GOT3 (cell line): ENCODE measurements at regions not wholly inside any gene's neighbourhood (a gene's known extent, or its start where the extent isn't known, plus 50 kb on each side); places are given as distances from the start of the nearest gene placed in this dataset.
"Not testable (repeated sequence)": the region's sequence is repeated elsewhere in the genome, so short reads cannot be mapped to it uniquely, and the experiment has no call there.

Experiments
- DNase-seq: peaks from one replicate; lab custom pipeline; 2025; ENCODE audit warnings: mixed read lengths; lab: John Stamatoyannopoulos, UW

DNA sequence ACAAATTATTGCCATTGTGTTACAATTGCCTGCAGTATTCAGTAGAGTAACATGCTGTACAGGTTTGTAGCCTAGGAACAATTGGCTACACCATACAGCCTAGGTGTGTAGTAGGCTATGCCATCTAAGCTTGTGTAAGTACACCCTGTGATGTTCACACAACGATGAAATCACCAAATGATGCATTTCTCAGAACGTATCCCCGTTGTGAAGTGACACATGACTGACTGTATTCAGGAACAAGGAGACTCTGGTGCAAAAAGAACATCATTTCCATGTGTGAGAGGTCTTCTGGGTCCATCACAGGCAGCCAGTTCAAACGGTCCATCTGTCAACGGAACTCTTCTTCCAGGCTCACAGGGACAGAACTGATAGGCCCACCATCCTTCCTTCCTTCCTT is 263.7 kb downstream of the ANAPC1 start:
- no peak for DNase-seq

DNA sequence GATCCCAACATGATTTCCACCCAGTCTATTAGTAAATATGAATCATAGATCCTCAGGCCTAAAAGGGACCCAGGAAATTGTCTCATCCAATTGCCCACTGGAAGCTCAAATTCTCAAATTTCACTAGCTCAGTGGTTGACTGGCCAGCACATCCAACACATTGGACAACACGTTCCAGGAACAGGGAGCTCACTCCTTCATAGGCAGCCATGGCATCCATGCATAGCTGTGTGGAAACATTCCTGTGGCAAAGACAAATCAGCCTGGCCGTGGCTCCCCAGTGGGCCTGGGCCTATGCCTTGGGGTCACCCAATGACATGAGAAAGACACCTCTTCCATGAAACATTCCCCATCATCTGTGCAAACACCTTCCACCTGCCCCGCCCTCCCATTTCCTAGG is 261.1 kb downstream of the ANAPC1 start:
- no peak for DNase-seq

DNA sequence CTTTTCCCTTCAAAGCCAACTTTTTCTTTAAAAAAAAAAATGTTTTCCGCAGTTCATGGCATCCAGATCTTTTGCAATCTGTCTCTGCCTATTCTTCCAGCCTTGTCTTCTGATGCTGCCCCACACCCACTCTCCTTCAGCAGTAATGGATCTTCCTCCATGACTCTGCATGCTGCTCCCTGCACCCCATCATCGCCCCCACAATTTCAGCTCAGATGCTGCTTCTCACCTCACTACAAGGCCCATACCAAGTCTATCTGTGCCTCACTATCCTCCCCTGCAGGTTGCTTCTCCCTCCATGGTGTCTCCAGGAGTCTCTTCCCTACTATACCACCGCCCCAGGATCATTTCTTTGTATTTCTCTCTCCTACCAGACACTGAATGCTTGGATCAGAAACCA is 260.6 kb downstream of the ANAPC1 start:
- DNase-seq: no peak

DNA sequence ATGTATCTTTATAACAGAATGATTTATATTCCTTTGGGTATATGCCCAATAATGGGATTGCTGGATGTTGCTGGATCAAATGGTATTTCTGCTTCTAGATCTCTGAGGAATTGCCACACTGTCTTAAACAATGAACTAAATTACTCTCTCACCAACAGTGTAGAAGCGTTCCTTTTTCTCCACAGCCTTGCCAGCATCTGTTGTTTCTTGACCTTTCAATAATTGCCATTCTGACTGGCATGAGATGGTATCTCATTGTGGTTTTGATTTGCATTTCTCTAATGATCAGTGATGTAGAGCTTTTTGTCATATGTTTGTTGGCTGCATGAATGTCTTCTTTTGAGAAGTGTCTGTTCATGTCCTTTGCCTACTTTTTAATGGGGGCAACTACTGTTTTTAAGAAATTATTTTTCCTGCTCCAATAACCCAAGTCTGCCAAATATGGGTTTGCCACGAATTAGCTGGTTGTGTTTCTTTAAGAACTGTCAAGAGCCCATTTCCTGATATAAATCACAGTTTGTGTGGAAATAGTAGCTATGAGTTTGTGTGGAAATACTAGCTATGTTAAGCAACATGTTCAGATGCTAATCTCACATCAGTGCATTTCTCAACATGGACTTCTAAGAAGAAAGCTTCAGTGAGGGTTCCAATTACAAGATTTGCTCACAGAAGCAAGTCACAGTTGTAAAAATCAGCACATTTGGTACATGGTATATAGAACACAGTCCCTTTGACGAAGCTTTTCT is 259.4 kb downstream of the ANAPC1 start:
- no peak for DNase-seq

DNA sequence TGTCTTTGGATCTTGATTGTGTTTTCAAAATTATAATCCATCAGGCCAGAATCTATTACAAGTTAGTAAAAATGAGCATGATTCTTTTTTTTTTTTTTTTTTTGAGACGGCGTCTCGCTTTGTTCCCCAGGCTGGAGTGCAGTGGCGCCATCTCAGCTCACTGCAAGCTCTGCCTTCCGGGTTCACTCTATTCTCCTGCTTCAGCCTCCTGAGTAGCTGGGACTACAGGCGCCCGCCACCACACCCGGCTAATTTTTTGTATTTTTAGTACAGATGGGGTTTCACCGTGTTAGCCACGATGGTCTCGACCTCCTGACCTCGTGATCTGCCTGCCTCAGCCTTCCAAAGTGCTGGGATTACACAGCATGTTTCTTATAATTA is 258.8 kb downstream of the ANAPC1 start:
- not testable (repeated sequence) for DNase-seq

DNA sequence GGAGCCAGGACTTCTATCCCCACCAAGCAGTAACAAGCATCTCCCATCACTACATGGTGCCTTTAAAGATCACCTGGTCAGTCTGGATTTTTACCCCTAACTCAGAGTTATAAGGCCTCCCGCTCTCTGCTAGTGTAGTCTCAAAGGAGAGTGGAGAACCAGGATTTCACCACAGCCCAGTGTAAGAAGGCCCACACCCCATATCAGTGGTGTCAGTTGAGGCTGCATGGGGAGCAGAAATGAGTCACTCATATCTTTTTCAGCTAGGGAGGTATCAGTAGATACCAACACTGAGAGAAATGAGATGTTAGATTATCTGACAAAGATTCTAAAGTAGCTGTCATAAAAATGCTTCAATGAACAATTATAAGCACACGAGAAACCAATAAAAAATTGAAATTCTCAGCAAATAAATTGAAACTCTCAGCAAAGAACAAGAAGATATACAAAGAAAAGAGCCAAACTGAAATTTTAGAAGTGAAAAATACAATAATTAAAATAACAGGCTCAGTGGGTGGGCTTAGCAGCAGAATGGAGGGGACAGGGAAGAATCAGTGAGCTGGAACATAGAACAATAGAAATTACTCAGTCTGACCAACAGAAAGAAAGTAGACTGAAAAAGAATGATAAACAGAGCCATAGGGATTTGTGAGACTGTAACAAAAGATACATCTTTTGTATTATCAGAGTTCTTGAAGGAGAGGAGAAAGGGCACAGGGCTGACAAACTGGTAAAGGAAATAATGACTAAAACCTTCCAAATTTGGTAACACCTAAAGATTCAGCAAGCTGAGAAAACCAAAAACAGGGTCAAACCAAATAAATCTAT is 257.7 kb downstream of the ANAPC1 start:
- no peak for DNase-seq

DNA sequence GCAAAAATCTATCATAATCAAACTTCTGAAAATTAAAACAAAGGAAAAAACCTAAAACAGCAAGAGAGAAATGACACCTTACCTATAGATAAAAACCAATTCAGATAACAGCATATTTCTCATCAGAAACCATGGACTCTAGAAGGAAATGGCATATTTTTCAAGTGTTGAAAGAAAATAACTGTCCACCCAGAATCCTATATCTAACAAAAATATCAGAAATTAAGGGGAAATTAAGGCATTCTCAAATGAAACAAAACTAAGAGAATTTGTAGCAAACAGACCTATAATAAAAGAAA is 257.2 kb downstream of the ANAPC1 start:
- DNase-seq: no peak

DNA sequence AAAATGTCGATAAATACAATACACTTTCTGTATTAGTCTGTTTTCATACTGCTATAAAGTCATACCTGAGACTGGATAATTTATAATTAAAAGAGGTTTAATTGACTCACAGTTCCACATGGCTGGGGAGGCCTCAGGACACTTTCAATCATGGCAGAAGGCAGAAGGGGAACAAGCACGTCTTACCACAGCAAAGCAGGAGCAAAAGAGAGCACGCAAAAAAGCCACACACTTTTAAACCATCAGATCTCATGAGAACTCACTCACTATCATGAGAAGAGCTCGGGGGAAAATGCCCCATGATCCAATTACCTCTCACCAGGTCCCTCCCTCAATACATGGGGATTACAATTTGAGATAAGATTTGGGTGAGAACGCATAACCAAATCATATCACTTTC is 256.7 kb downstream of the ANAPC1 start:
- no peak for DNase-seq

DNA sequence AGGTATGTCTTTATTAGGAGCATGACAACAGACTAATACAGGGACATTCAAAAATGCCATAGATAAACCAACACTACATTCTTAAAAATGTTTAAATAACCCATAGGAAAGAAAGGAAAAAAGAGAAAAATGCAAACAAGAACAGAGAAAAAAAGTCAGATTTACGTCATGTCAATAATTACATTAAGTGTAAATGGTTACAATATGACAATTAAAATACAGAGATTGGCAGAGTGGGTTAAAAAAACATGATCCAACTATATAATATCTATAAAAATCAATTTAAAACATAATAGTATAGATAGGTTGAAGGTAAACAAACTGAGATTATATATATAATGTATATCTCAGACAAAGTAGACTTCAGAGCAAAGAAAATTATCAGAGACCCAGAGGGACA is 255.8 kb downstream of the ANAPC1 start:
- DNase-seq: no peak

DNA sequence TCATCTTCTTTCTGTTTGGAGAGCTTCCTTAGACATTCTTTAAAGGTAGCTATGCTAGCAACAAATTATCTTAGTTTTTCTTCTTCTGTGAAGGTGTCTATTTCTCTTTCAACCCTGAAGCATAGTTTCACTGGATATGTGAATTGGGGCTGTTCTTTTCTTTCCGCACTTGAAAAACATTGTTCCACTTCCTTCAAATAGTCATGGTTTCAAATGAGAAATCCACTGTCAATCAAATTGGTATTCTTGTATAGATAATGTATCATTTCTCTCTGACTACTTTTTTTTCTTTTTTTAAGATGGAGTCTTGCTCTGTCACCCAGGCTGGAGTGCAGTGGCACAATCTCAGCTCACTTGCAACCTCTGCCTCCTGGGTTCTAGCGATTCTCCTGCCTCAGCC is 254.0 kb downstream of the ANAPC1 start:
- no peak for DNase-seq

DNA sequence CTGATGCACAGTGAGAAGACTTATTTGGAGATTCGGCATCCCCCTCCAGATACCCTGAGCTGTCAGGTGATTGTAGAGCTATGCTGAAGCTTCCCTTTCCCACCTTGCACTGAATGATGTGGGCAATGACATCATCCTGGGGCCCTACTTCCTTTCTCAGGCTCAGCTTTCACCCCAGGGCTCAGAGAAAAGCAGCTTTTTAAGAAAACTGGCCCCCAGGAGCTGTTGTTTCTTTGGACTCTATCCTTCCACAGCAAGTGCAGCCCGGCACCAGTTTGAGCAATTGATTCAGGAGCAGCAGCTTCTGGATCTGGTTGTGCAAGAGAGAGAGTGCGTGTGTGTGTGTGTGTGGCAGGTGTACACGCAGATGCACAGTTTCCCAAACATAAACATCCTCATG is 251.3 kb downstream of the ANAPC1 start:
- no peak for DNase-seq

DNA sequence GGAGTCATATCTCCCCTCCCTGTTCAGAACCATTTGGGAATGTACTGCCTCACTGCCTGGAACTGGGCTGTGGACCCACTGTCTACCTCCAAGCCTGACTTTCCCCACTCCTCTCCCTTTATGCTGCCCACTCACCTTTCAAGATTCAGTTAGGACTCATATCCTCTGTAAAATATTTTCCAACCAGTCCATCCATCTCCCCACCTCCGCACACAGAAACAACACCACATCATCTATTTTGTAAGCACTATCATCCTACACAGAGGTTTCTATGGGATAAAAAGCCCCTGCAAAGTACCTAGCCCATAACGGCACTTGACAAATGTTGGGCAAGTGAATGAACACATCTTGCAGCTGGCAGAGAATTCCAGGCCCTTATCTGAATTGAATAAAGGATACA is 250.8 kb downstream of the ANAPC1 start:
- no peak for DNase-seq

DNA sequence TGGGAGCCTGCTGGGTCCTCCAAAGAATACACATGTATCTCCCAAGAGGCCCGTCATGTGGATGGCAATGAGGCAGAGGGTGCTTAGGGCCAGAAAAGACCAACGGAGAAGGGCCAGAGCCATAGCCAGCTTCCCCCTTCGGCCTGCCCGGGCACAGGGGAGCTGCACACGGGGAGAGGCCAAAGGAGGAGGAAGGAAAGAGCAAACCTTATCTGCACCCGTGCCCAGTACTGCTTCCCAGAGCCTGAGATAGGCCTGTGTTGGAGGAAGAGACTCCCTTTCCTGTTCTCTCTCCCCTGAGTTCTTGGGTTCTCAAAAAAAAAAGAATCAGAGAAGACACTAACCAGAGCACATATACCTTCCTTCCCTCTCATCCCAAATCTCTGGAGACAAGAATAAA is 250.3 kb downstream of the ANAPC1 start:
- no peak for DNase-seq

DNA sequence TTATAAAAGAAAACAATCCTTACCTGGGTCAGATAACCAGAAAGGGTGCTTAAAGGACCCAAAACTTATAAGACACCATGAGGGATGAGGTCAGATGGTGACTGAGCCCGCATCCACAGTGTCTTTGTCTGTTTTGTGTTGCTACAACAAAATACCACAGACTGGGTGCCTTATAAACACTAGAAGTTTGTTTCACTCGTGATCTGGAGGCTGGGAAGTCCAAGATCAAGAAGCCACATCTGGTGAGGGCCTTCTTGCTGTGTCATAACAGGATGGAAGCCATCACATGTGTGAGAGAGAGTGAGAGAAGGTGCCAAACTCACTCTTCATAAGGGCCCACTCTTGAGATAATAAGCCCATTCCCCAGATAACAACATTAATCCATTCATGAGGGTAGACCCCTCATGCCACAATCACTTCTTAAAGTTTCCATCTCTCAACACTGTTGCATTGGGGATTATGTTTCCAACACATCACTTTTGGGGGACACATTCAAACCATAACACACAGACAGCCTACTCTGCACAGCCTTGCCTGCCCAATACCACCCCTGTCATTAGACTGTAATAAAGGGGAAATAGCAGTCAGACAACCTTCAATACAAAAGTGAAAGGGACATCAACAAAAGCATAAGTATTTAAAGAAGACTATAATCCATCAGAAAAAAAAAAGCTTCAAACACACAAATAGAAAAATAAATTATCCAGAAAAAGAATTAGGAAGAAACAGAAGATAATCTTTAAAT is 249.8 kb downstream of the ANAPC1 start:
- DNase-seq: no peak

DNA sequence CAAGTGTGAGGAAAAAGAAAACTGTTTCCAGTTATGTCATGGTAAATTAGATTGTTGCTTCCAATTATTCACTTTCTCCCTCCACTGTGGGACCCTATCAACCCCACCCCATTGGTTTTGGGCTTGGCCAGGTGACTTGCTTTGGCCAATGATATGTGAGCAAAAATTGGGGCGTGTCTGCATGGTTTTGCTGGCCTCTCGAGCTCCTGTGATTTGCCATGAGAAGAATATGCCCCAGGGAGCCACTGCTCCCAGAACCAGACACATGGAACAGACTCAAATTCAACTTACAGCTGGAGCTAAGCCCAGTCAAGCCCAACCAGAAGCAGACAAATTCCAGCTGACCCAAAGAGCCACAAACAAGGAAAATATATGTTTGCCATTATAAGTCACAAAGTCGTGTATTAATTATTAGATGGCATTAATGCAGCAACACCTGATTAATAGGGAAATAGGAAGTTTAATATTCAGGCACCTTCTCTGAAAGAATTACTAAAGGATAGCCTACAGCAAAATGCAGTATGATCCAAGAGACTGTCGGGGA is 248.9 kb downstream of the ANAPC1 start:
- DNase-seq: no peak

DNA sequence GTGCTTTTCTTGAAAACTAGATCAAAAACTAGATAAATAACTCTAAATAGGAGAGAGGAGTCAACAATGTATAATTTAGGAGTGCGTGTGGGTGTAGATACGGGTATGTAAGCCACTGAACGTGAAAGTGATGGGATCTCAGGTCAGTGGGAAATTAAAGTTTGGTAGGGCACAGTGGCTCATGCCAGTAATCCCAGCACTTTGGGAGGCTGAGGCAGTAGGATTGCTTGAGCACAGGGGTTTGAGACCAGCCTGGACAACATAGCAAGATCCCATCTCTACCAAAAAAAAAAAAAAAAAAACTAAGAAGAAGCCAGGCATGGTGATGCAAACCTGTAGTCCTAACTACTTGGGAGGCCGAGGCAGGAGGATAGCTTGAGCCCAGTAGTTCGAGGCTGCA is 247.1 kb downstream of the ANAPC1 start:
- DNase-seq: no peak

DNA sequence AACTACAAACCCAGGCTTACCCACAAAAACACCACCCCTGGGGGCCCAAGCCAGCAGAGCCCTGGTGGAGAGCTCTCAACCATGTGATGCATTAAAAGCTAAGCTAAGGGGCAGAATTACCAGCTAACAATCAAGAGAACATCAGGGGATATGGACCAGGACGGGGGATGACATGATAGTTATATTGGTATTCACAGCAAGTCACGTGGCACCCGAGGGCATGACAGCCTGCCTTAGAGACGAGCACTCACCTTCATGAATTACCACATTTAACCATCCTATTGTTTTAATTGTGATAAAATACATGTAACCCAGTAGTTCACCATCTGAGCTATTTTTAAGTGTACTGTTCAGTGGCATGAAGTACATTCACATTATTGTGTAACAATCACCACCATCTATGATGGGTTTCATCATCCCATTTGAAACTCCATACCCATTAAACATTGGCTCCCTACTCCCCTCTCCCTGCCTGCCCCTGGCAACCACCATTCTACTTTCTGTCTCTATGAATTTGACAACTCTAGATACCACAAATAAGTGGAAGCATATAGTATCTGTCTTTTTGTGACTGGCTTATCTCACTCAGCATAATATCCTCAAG is 245.6 kb downstream of the ANAPC1 start:
- DNase-seq: no peak

DNA sequence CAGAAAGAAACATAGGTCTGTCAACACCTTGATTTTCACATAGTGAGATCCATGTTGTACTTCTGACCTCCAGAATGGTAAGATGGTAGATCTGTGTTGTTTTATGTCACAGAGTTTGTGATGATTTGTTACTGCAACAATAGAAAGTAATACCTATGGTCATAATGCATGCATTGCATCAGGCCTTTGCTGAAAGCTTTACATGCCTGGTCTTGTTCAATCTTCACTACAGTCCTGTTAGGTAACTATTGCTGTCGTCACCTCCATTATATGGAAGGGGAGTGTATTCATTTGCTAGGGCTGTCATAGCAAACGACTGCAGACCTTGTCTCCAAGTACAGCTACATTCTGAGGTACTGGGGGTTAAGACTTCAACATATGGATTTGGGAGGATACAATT is 243.5 kb downstream of the ANAPC1 start:
- no peak for DNase-seq

DNA sequence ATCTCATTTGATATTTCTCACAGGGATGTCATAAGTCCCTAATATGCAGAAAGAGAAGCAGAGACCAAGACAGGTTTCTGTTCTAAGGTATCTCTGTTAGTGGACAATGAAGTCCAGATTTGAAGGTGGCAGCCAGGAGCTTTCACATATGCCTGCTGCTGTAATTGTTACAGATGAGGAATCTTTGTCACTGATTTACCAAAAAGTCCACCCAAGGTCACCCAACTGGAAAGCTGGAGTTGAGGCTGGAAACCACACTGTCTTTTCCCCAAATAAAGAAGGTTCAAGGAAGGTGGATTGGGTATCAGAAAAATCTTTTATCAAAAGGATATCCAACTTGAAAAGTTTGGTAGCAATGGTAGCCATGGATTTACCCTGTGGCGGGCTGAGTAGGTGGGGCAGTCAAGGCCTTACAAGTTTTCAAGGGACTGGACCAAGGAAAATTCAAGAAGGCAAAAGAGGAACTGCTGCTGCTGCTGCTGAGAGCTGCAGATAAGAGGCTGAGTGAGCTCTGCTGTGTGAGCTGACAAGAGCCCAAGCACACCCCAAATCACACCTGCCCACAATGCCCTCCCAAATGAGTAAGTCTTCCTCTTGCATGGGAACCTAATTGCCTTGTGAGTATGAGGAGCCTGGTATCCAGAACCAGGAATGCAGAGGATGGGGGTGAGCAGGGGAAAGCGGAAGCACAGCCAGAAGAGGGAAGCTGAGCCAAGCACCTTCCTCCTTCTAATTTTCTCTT is 241.2 kb downstream of the ANAPC1 start:
- DNase-seq: no peak

DNA sequence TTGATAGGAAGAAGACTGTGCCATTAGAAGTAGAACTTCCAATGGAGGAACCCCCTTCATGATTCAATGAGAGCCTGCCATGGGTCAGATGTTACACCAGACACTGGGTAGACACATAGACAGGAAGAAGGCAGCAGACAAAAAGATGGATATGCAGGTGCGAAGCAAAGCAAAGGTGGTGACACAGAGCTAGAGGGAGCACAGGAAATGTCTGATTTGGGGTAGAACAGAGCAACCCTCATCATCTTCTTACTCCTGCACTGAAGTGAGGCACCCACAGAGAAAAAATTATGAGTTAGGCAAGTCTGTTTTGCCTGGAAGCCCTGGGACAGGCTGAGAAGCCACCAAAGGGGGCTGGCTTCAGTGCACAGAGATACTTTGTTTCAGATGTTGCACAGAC is 240.2 kb downstream of the ANAPC1 start:
- no peak for DNase-seq

DNA sequence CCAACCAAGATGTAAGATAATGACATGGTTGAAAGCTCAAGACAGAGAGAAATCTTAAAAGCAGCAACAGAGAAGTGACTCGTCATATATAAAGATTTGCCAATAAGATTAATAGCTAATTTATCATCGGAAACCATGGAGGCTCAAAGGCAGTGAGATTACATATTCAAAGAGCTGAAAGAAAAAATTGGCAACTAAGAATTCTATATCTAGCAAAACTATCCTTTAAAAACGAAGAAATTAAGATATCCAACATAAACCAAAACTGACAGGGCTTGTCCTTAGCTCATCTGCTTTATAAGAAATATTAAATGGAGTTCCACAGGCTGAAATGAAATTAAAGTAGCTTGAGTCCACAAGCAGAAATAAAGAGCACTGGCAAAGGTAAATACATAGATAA is 236.6 kb downstream of the ANAPC1 start:
- DNase-seq: no peak

DNA sequence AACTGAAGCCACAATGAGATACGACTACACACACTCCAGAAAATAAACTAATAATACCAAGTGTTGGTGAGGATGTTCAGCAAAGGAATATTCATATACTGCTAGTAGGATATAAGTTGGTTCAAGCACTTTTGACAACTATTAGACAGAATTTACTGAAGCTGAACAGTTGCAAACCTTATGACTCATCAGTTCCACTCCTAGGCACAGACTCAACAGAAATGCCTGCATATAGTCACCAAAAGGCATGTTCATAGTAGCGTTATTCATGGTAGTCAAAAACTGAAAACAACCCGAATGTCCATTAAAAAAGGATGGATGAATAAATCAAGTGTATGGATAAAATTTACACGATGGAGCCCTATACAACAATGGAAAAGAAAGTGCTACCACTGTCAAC is 232.0 kb downstream of the ANAPC1 start:
- no peak for DNase-seq
